Ascending aorta (tissue), 2 donors: ENCODE measurements at regions not wholly inside any gene's neighbourhood (a gene's known extent, or its start where the extent isn't known, plus 50 kb on each side); places are given as distances from the start of the nearest gene placed in this dataset.

ENCODE experiments used
- DNase-seq, 2 donors: peaks; one replicate each; pipeline ENCODE4 v3.0.0-alpha.2; 2019; ENCODE audit warnings: low spot score in 2 of 2
- H3K27ac ChIP-seq, 2 donors: fragments of 200-600 bp; sonication (generic); one replicate each; pipeline ENCODE4 v1.5.1; 2016 to 2017; ENCODE audit warnings: mild to moderate bottlenecking in 1 of 2
- H3K27me3 ChIP-seq: fragments of 200-600 bp; sonication (generic); one replicate; pipeline ENCODE4 v1.5.1; 2017
- H3K36me3 ChIP-seq, 2 donors: fragments of 200-600 bp; sonication (generic); one replicate each; pipeline ENCODE4 v1.5.1; 2016
- H3K4me1 ChIP-seq, 2 donors: fragments of 200-600 bp; sonication (generic); one replicate each; pipeline ENCODE4 v1.5.1; 2016 to 2017; ENCODE audit warnings: mild to moderate bottlenecking in 1 of 2
- H3K4me3 ChIP-seq, 2 donors: fragments of 200-600 bp; sonication (generic); one replicate each; pipeline ENCODE4 v1.5.1; 2016 to 2017; ENCODE audit warnings: mild to moderate bottlenecking in 1 of 2
- H3K9me3 ChIP-seq, 2 donors: fragments of 200-600 bp; sonication (generic); one replicate each; pipeline ENCODE4 v1.5.1; 2016
- intact Hi-C: fragments of 100-400 bp; cut with DNase I; formaldehyde crosslinking; loops from one replicate; pipeline ENCODE4 v1.15.1; 2023
- TF ChIP-seq, protein P1 (sequence below), 3 experiments: fragments of 200-600 bp in 2 of 3; fragments of 450-650 bp in 1 of 3; sonication (generic) in 2 of 3; IDR thresholded peaks; one replicate each; pipeline ENCODE4 v1.5.1; 2016 to 2019; ENCODE audit warnings: antibody characterized with exemption in 3 of 3, mild to moderate bottlenecking in 1 of 3, moderate library complexity in 1 of 3

DNA sequence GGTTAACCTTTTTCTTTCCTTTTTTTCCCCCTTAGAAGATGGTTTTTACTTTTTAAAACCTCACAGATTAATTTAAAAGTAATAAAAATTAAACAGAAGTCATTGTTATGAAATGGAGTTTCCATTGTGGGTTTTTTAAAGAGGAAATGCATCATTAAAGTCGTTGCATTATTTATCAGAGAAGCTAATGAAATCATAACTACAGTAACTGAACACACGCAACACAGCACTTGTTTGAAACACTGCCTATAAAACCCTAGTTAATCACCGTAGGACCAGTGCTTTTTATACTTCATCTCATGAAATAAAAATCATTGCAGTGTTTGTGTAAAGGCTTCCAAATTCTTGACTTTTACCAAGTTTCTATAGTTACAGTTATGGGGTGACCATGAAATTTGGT lies 82.4 kb upstream of the NTRK2 start:
- TF ChIP-seq, protein P1, sequence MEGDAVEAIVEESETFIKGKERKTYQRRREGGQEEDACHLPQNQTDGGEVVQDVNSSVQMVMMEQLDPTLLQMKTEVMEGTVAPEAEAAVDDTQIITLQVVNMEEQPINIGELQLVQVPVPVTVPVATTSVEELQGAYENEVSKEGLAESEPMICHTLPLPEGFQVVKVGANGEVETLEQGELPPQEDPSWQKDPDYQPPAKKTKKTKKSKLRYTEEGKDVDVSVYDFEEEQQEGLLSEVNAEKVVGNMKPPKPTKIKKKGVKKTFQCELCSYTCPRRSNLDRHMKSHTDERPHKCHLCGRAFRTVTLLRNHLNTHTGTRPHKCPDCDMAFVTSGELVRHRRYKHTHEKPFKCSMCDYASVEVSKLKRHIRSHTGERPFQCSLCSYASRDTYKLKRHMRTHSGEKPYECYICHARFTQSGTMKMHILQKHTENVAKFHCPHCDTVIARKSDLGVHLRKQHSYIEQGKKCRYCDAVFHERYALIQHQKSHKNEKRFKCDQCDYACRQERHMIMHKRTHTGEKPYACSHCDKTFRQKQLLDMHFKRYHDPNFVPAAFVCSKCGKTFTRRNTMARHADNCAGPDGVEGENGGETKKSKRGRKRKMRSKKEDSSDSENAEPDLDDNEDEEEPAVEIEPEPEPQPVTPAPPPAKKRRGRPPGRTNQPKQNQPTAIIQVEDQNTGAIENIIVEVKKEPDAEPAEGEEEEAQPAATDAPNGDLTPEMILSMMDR (IDR thresholded peaks at IDR 0.05) = no peak
- Histone ChIP-seq H3K4me3 (no peak overlapping the region), H3K27me3 (no peaks in the 10 kb centered on the region), H3K36me3 (no peaks in the 10 kb centered on the region), H3K27ac (no peak overlapping the region), H3K4me1 (no peaks in the 10 kb centered on the region), H3K9me3 (no peaks in the 10 kb centered on the region)
- intact Hi-C loops = no loop called here
- no peak for DNase-seq

DNA sequence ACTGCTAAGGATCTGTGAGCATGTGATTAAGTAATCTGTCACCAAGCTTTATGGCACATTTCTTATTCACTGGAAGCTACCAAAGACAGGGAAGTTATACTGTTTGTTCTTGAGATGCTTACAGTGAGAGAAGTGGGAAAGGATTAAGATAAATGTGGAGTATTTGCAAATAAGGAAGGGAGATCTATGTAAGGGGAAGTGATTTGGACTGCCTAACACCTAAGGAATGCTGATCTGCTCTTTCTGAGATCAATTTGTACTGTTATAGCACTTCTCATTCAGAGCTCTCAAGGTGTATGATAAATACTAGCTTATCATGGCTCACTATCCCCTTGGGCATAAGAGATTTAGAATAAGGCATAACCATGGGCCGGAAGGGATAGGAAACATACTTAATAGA lies 80.0 kb upstream of the NTRK2 start:
- no peaks in the 10 kb centered on the region for H3K27me3 ChIP-seq
- DNase-seq = no peak
- H3K4me3 ChIP-seq = no peak overlapping the region
- intact Hi-C loops = no loop called here
- no peak overlapping the region for H3K27ac ChIP-seq
- no peaks in the 10 kb centered on the region for H3K4me1 ChIP-seq
- H3K36me3 ChIP-seq = no peaks in the 10 kb centered on the region
- TF ChIP-seq, protein P1 (IDR thresholded peaks at IDR 0.05) = no peak
- H3K9me3 ChIP-seq = no peaks in the 10 kb centered on the region

DNA sequence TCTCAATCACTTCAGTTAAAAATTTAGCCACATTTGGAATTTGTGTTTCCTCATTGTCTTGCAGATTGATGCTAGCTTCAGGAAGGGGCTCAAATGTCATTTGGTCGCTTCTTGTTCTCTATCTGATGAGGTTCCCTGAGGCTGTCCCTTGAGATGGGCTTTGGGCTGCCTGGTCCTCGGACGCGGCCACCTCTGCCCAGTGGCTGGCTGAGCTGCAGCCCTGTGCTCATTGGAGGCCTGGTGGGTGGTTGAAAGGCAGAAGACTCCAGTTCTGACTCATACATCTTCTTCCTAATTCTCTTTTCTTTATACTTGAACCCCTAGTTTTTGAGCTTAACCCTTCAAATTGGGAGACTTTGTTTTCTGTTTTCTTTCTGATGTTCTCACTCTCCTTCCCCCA lies 78.8 kb upstream of the NTRK2 start:
- Histone ChIP-seq H3K4me1 (no peaks in the 10 kb centered on the region), H3K9me3 (no peaks in the 10 kb centered on the region), H3K4me3 (no peak overlapping the region), H3K36me3 (no peaks in the 10 kb centered on the region), H3K27ac (no peak overlapping the region), H3K27me3 (no peaks in the 10 kb centered on the region)
- intact Hi-C loops = no loop called here
- no peak for DNase-seq
- TF ChIP-seq, protein P1 (IDR thresholded peaks at IDR 0.05) = no peak

DNA sequence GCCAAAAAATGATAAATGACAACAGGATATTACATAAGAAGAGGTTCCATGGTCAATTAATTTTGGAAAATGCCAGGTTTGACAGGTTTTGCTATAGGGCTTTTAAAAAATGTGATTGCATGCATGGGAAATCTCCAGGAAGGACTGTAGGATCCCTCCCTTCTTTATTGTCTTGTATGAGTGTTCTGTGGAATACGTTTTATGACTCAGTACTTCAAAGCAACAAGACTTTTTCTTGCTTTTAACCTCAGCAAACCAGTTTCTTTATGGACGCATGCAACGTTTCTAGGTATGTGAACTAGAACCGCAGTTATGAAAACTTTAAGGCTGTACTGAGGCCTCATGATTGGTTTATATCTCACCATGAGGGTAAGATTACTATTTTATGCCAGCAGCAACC lies 76.6 kb upstream of the NTRK2 start:
- Histone ChIP-seq H3K9me3 (no peaks in the 10 kb centered on the region), H3K4me1 (no peaks in the 10 kb centered on the region), H3K27ac (no peak overlapping the region), H3K36me3 (no peaks in the 10 kb centered on the region), H3K27me3 (no peaks in the 10 kb centered on the region), H3K4me3 (no peak overlapping the region)
- DNase-seq = no peak
- intact Hi-C loops = no loop called here
- TF ChIP-seq, protein P1 (IDR thresholded peaks at IDR 0.05) = no peak

DNA sequence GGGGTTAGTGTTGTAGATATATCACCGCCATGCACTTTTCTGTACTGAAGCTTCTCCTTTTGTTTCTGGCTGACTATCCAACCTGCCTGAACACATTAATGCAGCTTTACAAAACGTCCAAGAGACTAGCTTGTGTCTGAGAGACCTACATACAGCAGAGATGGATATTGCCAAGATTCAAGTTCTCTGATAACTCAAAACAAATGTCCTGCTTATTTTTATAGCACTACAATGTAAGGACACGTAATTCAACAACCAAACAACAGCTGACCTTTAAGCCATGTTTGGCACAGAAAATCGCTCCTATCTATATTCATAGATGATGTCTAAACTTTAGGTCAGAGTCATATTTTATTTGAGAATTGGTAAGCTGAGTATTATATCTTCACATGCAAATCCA lies 76.2 kb upstream of the NTRK2 start:
- H3K27me3 ChIP-seq = no peaks in the 10 kb centered on the region
- intact Hi-C loops = no loop called here
- TF ChIP-seq, protein P1 (IDR thresholded peaks at IDR 0.05) = no peak
- H3K27ac ChIP-seq = no peak overlapping the region
- H3K36me3 ChIP-seq = no peaks in the 10 kb centered on the region
- no peak overlapping the region for H3K4me3 ChIP-seq
- no peaks in the 10 kb centered on the region for H3K4me1 ChIP-seq
- DNase-seq = no peak
- no peaks in the 10 kb centered on the region for H3K9me3 ChIP-seq

DNA sequence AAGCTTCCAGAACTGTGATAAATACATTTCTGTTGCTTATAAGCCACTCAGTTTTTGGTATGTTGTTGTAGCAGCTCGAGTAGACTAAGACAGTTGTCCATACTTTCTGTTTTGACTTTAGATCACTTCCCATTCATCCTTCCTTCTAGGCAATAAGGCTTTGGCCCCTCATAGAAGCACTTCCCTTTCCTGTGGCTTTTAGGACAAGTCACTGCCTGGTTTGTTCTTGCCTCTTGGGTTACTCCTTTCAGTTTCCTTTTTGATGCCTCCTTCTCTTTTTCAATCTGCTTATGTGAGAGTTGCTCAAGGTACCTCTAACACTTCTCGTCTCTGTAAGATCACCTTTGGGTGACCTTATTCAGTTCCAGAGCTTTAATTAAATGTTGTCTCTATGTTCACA lies 72.4 kb upstream of the NTRK2 start:
- no peak for DNase-seq
- no peaks in the 10 kb centered on the region for H3K9me3 ChIP-seq
- TF ChIP-seq, protein P1 (IDR thresholded peaks at IDR 0.05) = no peak
- H3K27me3 ChIP-seq = no peaks in the 10 kb centered on the region
- no peak overlapping the region for H3K27ac ChIP-seq
- no peak overlapping the region for H3K4me3 ChIP-seq
- H3K36me3 ChIP-seq = no peaks in the 10 kb centered on the region
- intact Hi-C loops = no loop called here
- H3K4me1 ChIP-seq = no peaks in the 10 kb centered on the region
